T-helper 2 cell treated with Interferon-gamma antibody and Interleukin-4, amounts not matched to agents 100 ng/mL and 5 ng/mL, for 36 hours (primary cell): ENCODE measurements at regions not wholly inside any gene's neighbourhood (a gene's known extent, or its start where the extent isn't known, plus 50 kb on each side); places are given as distances from the start of the nearest gene placed in this dataset.

Source experiments
- intact Hi-C: fragments of 100-400 bp; cut with micrococcal nuclease; formaldehyde crosslinking; loops from one replicate; pipeline ENCODE4 v1.15.1; 2023

GRCh38 chr3:14284694-14285547, 106.3 kb downstream of the LSM3 start:
- intact Hi-C loops: no loop called here

DNA sequence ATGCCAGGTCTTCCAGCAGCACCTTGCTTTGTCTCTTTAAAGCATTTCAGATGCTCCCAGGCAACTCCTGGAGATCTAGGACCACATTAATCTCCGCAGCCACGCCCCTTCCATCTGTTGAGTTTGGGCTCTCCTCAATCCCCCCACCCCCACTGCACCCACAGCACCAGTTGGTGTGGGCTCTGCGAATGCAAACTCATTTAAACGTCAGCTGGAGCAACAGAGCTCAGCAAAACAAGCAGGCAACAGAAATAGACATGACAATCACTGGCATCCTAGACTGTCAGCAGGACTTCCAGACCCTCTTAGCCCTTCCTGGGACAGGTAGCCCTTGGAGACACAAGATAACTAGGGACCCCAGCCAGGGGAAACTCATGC, 106.9 kb downstream of the LSM3 start:
- intact Hi-C loops: no loop called here

GRCh38 chr3:14286887-14287500, 108.4 kb downstream of the LSM3 start:
- intact Hi-C loops: no loop called here

GRCh38 chr3:14288177-14288788, 109.7 kb downstream of the LSM3 start:
- intact Hi-C loops: no loop called here

DNA sequence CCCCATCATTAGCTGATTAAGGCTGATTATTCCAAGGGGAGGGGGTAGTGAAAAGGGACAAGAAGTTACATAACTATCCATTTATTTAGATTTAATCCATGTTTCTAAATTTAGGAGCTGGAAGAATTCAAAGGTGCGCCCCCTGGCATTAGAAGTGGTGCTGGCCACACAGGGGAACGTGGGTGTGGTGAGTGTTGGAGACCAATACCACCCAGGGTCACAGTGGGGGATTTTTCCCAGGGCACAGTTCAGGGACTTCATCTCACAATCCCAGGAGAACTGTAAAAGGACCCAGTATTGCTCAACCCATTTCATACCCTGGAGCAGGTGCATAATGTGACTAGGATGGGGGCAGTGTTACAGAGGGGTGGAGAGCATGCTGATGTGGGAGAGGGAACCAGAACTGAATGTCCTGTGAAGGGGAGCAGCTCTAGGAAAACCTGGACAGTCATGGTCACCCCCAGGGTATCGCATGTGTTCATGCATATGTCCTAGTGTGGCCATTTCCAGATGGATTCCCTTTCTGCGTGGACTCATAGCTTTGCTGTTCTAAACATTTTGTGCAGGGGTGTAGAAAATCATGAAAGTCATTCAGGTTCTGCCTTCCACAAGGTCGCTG, 110.3 kb downstream of the LSM3 start:
- intact Hi-C loops: no loop called here

DNA sequence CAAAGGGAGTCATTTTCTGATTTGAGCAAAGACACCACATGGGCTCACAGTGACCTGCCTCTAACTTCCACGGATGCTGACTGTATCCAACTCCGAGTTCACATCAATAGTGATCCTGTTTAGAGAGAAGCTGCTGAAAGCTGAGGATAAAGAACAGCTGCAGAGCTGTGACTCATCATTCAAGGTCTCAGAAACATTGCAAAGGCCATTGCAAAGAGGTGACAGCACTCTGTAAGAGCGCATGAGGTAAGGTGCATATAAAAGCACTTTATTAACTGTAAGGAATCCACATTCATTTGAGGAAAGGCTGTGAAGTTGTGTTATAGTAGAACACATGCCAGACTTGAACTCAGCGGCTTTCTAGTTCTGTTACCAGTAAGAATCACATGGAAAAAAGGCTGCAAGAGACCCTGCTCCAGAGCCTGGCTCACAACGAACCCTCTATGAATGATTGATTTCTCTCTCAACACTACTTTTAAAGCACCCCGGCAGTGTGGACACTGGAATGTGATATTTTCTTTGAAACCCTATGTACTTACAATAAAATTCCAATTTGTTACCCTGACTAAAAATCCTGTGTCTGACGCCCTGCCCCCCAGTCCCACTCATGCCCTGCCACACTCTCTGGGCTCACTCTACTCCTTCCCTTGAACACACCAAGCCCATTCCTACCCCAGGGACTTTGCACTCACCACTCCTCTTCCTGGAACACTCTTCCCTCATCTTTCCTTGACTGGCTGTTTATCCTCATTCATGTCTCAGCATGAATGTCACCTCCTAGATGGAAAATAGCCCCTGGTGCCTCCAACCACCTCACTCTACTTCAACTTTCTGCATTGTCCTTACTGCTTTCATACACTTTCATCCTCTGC, 111.2 kb downstream of the LSM3 start:
- intact Hi-C loops: no loop called here

- intact Hi-C loops: no loop called here
Measured at GRCh38 chr3:14290631-14291385, 111.6 kb upstream of the SLC6A6 start.

DNA sequence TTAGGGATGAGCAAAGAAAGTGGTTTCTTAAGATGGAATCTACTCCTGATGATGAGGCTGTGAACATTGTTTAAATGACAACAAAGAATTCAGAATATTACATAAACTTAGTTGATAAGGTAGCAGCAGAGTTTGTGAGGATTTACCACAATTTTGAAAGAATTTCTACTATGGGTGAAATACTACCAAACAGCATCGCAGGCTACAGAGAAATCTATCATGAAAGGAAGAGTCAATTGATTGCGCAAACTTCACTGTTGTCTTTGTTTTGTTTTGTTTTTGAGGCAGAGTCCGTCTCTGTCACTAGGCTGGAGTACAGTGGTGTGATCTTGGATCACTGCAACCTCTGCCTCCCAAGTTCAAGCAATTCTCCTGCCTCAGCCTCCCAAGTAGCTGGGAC, 107.4 kb upstream of the SLC6A6 start:
- intact Hi-C loops: no loop called here

GRCh38 chr3:14295801-14296200, 106.6 kb upstream of the SLC6A6 start:
- intact Hi-C loops: no loop called here

- intact Hi-C loops: no loop called here
Measured at GRCh38 chr3:14297305-14297704, 105.1 kb upstream of the SLC6A6 start.

DNA sequence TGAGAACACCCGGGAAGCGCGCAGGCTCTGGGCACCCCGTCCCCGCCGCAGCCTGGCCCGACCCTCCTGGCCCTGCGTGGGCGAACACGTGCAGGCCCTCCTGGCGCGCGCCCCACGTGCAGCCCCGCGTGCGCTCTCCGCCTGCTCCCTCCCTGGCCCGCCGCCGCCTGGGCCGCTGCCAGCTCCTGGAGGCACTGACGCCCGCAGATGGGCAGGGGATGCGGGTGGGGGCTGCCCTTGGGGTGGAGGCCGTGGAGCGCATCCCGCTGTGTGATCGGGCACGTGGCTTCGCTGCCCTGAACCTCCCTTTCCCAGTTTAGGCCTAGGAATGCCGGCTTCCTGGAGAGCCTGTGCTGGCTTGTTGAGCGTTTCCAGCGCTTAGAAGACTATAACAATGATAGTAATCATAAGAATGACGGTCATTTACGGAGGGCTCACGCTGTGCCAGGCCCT, 104.6 kb upstream of the SLC6A6 start:
- intact Hi-C loops: no loop called here

- intact Hi-C loops: no loop called here
Measured at GRCh38 chr3:14298442-14298841, 104.0 kb upstream of the SLC6A6 start.

DNA sequence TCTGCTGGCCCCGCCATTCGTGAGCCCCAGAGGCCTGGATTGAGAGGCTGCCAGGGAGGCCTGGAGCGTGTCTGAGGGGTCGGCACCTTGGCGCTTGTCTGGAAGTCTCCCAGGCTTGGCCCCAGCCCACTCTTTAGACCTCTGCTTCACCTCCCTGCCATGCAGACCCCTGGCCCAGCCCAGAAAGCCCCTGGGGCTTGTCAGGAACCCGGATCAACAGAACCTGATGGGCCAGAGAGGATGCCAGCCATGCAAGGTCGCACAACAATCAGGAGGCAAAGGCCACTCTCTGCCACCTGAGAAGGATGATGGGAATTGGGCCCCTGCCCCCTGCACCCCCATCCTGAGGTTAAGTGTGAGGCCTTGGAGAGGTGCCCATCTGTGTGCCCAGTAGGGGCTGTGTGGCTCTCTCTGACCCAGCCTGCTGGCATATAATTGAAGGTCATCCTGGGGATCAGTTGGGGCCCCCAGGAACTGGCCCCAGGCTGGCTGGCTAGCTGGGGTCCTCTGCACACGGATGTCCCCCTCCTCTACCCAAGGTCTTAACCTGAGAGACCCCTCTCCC, 103.3 kb upstream of the SLC6A6 start:
- intact Hi-C loops: no loop called here

- intact Hi-C loops: no loop called here
Measured at GRCh38 chr3:14299767-14300166, 102.6 kb upstream of the SLC6A6 start.

DNA sequence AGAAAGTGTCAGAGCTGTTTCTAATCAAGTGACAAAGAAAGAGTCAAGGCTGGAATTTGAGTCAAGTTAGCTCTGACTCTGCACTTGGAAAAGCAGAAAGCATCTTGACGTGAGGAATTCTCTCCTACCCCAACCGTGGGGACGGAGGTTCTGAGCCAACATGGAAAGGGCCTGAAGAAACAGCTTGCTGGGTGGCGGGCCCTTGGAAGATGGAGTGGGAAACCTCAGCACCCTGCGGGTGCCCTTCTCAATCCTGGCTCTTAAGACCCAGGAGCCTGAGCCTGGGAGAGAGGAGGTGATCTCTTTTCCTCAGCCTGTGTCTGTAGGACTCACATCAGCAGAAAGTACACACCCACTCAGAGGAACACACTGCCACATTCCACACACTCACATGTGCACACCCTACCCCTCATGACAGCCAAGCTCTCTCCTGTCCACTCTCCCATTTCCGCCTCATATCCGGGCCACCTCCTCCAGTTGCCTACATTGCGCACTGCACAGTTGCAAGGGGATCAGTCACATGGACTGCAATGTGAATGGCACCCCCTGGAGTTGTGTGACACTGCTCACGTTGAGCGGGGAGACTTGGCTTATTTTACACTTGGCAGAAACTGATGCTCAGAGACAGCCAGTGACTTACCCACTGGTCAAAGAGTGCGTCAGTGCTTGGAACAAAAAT, 101.5 kb upstream of the SLC6A6 start:
- intact Hi-C loops: no loop called here

DNA sequence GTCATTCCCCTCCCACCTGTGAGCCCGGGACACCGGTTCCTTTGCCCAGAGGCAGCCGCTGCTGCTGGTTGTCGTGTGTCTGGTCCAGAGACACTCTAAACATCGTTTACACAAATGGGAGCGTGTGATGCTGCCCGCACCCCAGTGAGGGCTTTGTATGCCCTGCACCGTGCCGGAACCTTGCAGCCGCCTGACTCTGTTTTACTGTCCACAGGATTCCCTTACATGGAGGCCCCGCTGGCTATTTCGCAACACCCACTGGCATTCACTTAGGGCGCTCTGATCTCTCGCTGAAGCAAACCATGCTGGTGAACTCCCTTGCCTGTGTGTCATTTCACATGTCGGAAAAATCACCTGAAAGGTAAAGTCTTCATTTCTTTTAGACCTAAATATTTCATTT, 100.8 kb upstream of the SLC6A6 start:
- intact Hi-C loops: no loop called here

DNA sequence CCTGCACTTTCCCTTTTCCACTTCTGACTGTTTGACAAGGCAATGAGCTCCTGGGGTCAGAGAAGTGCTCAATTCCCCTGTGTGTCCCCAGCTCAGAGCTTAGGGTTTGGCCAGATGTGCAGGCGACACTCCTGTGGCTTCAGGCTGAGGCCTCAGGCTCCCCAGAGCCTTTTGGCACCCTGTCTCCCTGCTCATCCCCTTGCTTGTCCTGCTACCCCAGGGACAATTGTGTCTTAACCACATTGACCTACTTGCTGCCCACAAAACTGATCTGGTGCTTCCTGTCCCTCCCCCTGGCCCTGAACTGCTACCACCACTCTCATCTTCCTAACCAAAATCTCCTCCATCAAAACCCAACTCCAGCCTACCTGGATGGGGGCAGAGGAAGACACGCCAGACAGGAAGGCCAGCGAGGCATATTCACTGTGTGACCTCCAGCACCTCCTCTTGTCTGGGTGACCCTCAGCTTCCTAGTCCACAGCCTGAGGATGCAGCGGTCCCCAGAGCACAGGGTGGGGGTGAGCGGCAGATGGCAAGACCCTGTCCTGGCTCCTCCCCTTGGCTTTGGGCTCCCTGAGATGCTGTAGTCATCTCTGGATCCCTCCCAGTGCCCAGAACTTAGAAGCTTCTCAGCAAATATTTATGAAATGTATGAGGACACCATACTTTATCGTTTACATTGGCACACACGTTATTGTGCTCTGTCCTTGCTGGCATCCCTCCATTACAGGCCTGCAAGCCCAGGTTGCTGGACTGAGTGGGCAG, 98.9 kb upstream of the SLC6A6 start:
- intact Hi-C loops: no loop called here

DNA sequence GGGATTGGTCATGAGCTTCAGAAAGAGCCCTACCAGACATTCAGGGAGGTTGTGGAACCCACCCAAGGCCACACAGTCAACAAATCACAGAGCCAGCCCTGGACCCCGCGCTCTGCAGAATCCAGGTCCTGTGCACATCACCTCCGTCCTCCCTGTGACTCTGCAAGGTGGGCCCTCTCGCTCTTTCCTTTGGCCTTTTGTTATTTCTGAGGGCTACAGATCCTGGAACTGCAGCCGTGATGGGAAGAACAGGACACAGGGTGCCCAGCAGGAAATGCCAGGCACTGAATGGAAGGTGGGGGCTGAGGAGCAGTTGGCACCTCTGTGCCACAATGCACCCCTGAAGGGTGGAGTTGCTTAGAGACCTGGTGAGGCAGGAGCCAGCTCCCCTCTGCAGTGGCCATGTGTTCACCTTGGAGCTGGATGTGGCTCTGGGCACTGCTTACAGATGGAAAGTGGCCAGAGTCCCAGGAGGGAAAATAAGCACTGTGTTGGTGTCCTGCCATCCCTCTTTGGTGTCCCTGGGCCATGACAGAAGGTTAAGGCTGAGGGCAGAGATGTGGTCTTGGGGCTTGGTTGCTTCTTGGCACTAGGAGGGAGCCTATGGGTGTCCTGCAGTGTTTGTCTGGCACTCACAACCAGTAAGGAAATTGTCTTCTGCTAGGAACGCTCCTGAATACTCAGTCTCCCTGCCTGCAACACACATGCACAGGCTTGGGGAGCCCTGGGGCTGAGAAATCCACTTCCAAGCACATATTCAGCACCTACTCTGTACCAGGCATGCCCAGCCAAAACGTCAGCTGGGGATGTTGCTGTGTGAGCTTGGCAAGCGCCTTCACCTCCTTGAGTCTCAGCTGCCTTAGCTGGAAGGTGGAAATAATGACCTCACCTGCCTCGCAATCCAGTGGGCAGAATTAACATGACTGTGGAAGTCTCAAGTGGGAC, 98.0 kb upstream of the SLC6A6 start:
- intact Hi-C loops: no loop called here
